Keratinocyte (primary cell): ENCODE measurements at regions not wholly inside any gene's neighbourhood (a gene's known extent, or its start where the extent isn't known, plus 50 kb on each side); places are given as distances from the start of the nearest gene placed in this dataset.

Experiments used
- DNase-seq: peaks from one replicate; pipeline ENCODE4 v3.0.0-alpha.2; 2011; ENCODE audit warnings: low read depth, missing footprints, low spot score
- FAIRE-seq: peaks from 2 replicates; lab custom pipeline; 2011; peaks lifted over from hg19 to GRCh38; lab: Jason Lieb, UNC
- H2AFZ ChIP-seq: 2 replicates; pipeline ENCODE4 v1.6.0; 2012; ENCODE audit warnings: low read length, control low read depth, inconsistent platforms; ENCODE audit not compliant: control insufficient read depth
- H3K27ac ChIP-seq: 2 replicates; pipeline ENCODE4 v1.5.1; 2011; ENCODE audit warnings: low read length; ENCODE audit not compliant: control insufficient read depth, insufficient read depth
- H3K27me3 ChIP-seq: 3 replicates; pipeline ENCODE4 v1.6.0; 2011; ENCODE audit warnings: low read length; ENCODE audit not compliant: control insufficient read depth, insufficient read depth; ENCODE audit errors: extremely low read depth
- H3K36me3 ChIP-seq, 2 experiments: 2 replicates in 1 of 2; 3 replicates in 1 of 2; pipeline ENCODE4 v1.5.1; 2011; ENCODE audit warnings: low read length in 2 of 2, mild to moderate bottlenecking in 1 of 2; ENCODE audit not compliant: control insufficient read depth in 2 of 2, insufficient read depth in 2 of 2; ENCODE audit errors: extremely low read depth in 1 of 2
- H3K4me1 ChIP-seq: 3 replicates; pipeline ENCODE4 v1.5.1; 2011; ENCODE audit warnings: low read length; ENCODE audit not compliant: control insufficient read depth, insufficient read depth; ENCODE audit errors: extremely low read depth
- H3K4me2 ChIP-seq: 3 replicates; pipeline ENCODE4 v1.6.0; 2011; ENCODE audit warnings: low read depth, low read length; ENCODE audit not compliant: control insufficient read depth, insufficient read depth; ENCODE audit errors: extremely low read depth
- H3K4me3 ChIP-seq, 3 experiments: fragments of 200-600 bp in 1 of 3; sonication (generic) in 1 of 3; 2 replicates in 2 of 3; 3 replicates in 1 of 3; pipeline ENCODE4 v1.5.1; 2011 to 2016; ENCODE audit warnings: low read length in 3 of 3, mild to moderate bottlenecking in 3 of 3, control low read depth in 2 of 3, inconsistent platforms in 1 of 3, low read depth in 1 of 3, mixed read lengths in 1 of 3, mixed run types in 1 of 3, moderate library complexity in 1 of 3; ENCODE audit not compliant: control insufficient read depth in 2 of 3, insufficient read depth in 2 of 3; ENCODE audit errors: extremely low read depth in 1 of 3
- H3K79me2 ChIP-seq: 2 replicates; pipeline ENCODE4 v1.6.0; 2012; ENCODE audit warnings: low read length; ENCODE audit not compliant: control insufficient read depth, insufficient read depth
- H3K9ac ChIP-seq: 3 replicates; pipeline ENCODE4 v1.6.0; 2011; ENCODE audit warnings: low read length; ENCODE audit not compliant: control insufficient read depth, insufficient read depth; ENCODE audit errors: extremely low read depth
- H3K9me1 ChIP-seq: 3 replicates; pipeline ENCODE4 v1.6.0; 2011; ENCODE audit warnings: low read length; ENCODE audit not compliant: control insufficient read depth, insufficient read depth; ENCODE audit errors: extremely low read depth
- H3K9me3 ChIP-seq: 2 replicates; pipeline ENCODE4 v1.5.1; 2012; ENCODE audit warnings: low read depth, low read length; ENCODE audit not compliant: control insufficient read depth
- H4K20me1 ChIP-seq: 3 replicates; pipeline ENCODE4 v1.6.0; 2011; ENCODE audit warnings: low read length; ENCODE audit not compliant: control insufficient read depth, insufficient read depth; ENCODE audit errors: extremely low read depth
- EZH2 ChIP-seq: IDR thresholded peaks from one replicate; pipeline ENCODE4 v1.6.1; 2012; ENCODE audit warnings: inconsistent platforms, mild to moderate bottlenecking, low read length, moderate library complexity
- dilution Hi-C: fragments of 300-500 bp; cut with MboI; formaldehyde crosslinking; loops from one replicate; pipeline ENCODE4 v1.7.0; 2020; ENCODE audit warnings: low sequenced_read_pairs; ENCODE audit not compliant: extremely low pct_ligation_motif_present
- TF ChIP-seq, protein P1 (sequence below), 3 experiments: IDR thresholded peaks in 1 of 3; conservative IDR thresholded peaks in 1 of 3; optimal IDR thresholded peaks in 1 of 3; 2 replicates in 2 of 3; 3 replicates in 1 of 3; pipeline versions ENCODE3 to v1.5.1; 2011; ENCODE audit warnings: low read length in 3 of 3, mild to moderate bottlenecking in 3 of 3, moderate library complexity in 2 of 3, control low read depth in 1 of 3, inconsistent platforms in 1 of 3; ENCODE audit not compliant: insufficient read depth in 2 of 3; ENCODE audit errors: extremely low read depth in 1 of 3

DNA sequence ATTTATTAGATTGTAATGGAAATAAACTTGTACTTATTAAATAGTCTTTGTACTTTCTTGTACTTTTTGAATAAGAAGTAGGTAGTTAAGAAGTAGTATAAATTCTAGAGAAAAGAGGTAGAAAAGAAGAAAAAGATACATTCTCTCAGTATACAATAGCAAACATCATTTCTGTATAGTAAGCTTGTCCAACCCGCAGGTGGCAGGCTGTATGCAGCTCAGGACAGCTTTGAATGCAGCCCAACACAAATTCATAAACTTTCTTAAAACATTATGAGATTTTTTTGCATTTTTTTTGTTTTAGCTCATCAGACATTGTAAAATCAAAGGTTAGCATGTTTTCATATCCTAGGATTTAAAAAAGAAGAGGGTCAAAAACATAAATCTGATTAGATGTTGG is 441.6 kb downstream of the DTHD1 start:
- Histone ChIP-seq H3K9ac (no peak overlapping the region), H3K9me1 (no peaks in the 10 kb centered on the region), H3K36me3 (no peaks in the 10 kb centered on the region), H3K4me2 (no peak overlapping the region), H3K9me3 (no peaks in the 10 kb centered on the region), H2AFZ (no peak overlapping the region), H4K20me1 (no peaks in the 10 kb centered on the region), H3K4me3 (no peak overlapping the region), H3K27me3 (no peaks in the 10 kb centered on the region), H3K27ac (no peak overlapping the region), H3K79me2 (no peaks in the 10 kb centered on the region), H3K4me1 (peaks cover 5% of the 10 kb centered on the region)
- FAIRE-seq (no peak), DNase-seq (no peak)
- dilution Hi-C loops, result no loop called here
- TF ChIP-seq EZH2, result no peak
- TF ChIP-seq, protein P1, sequence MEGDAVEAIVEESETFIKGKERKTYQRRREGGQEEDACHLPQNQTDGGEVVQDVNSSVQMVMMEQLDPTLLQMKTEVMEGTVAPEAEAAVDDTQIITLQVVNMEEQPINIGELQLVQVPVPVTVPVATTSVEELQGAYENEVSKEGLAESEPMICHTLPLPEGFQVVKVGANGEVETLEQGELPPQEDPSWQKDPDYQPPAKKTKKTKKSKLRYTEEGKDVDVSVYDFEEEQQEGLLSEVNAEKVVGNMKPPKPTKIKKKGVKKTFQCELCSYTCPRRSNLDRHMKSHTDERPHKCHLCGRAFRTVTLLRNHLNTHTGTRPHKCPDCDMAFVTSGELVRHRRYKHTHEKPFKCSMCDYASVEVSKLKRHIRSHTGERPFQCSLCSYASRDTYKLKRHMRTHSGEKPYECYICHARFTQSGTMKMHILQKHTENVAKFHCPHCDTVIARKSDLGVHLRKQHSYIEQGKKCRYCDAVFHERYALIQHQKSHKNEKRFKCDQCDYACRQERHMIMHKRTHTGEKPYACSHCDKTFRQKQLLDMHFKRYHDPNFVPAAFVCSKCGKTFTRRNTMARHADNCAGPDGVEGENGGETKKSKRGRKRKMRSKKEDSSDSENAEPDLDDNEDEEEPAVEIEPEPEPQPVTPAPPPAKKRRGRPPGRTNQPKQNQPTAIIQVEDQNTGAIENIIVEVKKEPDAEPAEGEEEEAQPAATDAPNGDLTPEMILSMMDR (optimal IDR thresholded peaks at IDR 0.05 in 1 of 3, IDR thresholded peaks at IDR 0.05 in 1 of 3, conservative IDR thresholded peaks at IDR 0.05 in 1 of 3; ENCODE audit: extremely low read depth in 1 of 3, insufficient read depth in 2 of 3, low read length in 3 of 3), result no peak

DNA sequence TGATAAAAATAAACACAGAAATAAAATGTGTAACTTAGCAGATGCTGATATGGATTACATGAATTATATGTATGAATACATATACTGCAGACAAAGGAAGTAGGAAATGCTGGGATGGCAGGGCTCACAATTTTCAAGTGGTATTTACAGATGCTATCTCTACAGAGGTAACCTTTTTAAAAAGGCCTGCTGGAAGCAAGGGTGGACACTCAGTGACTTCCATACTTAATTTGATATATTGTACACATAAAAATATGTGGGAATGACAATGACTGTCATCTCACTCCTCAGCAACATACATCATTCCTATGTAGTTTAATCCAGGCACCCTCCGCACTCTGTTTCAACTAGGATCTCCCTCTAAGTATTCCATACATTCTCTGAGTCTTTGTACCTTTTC is 452.9 kb downstream of the DTHD1 start:
- no peak for FAIRE-seq
- dilution Hi-C loops, result no loop called here
- no peaks in the 10 kb centered on the region for H3K9me1 ChIP-seq

More for the DNA sequence above, 452.9 kb downstream of the DTHD1 start:
- TF ChIP-seq, protein P1 (optimal IDR thresholded peaks at IDR 0.05 in 1 of 3, IDR thresholded peaks at IDR 0.05 in 1 of 3, conservative IDR thresholded peaks at IDR 0.05 in 1 of 3; ENCODE audit: extremely low read depth in 1 of 3, insufficient read depth in 2 of 3, low read length in 3 of 3), result no peak
- TF ChIP-seq EZH2, result no peak
- no peak overlapping the region for H3K9ac ChIP-seq
- H3K36me3 ChIP-seq, result no peaks in the 10 kb centered on the region
- no peaks in the 10 kb centered on the region for H4K20me1 ChIP-seq
- no peaks in the 10 kb centered on the region for H3K27me3 ChIP-seq
- H3K27ac ChIP-seq, result no peak overlapping the region
- H3K79me2 ChIP-seq, result no peaks in the 10 kb centered on the region
- H3K4me3 ChIP-seq, result no peak overlapping the region
- H3K9me3 ChIP-seq, result no peaks in the 10 kb centered on the region
- DNase-seq, result no peak
- no peak overlapping the region for H2AFZ ChIP-seq
- no peaks in the 10 kb centered on the region for H3K4me1 ChIP-seq
- no peak overlapping the region for H3K4me2 ChIP-seq
